A673 (cell line): ENCODE measurements at regions not wholly inside any gene's neighbourhood (a gene's known extent, or its start where the extent isn't known, plus 50 kb on each side); places are given as distances from the start of the nearest gene placed in this dataset.

Experiments used
- CTCF ChIP-seq: fragments of 300-800, 200-600 bp; sonication (generic); conservative IDR thresholded peaks from 2 replicates; pipeline ENCODE4 v1.5.1; 2017; ENCODE audit warnings: low read depth, mild to moderate bottlenecking, antibody characterized with exemption, low read length, moderate library complexity, mixed read lengths
- EZH2 ChIP-seq: fragments of 200-600 bp; sonication (generic); IDR thresholded peaks from 2 replicates; pipeline ENCODE4 v1.6.1; 2017; ENCODE audit warnings: borderline replicate concordance, low read depth, mild to moderate bottlenecking, mixed read lengths, antibody characterized with exemption, low read length; ENCODE audit not compliant: poor library complexity, severe bottlenecking

- TF ChIP-seq CTCF: no peak
- no peak for TF ChIP-seq EZH2
Observed at GRCh38 chr3:34258271-34258998, 460.0 kb downstream of the PDCD6IP start.
